ENCODE measurements at regions not wholly inside any gene's neighbourhood (a gene's known extent, or its start where the extent isn't known, plus 50 kb on each side); places are given as distances from the start of the nearest gene placed in this dataset.

- no peak for DNase-seq
Measured at GRCh38 chr3:161555320-161555719, 58.7 kb downstream of the OTOL1 start.

GRCh38 chr3:161556533-161556932 is 59.9 kb downstream of the OTOL1 start:
- no peak for DNase-seq

- no peak for DNase-seq
Measured at GRCh38 chr3:161556941-161557340, 60.3 kb downstream of the OTOL1 start.

- no peak for DNase-seq
Measured at GRCh38 chr3:161557445-161558150, 61.0 kb downstream of the OTOL1 start.

GRCh38 chr3:161558236-161558635 is 61.6 kb downstream of the OTOL1 start:
- no peak for DNase-seq

GRCh38 chr3:161559177-161559998 is 62.8 kb downstream of the OTOL1 start:
- DNase-seq: peak; percentile 51

- peak; percentile 48 for DNase-seq
Measured at GRCh38 chr3:161560008-161560637, 63.5 kb downstream of the OTOL1 start.

GRCh38 chr3:161567577-161568361 is 71.2 kb downstream of the OTOL1 start:
- DNase-seq: peak; percentile 72

GRCh38 chr3:161568671-161569070 is 72.1 kb downstream of the OTOL1 start:
- DNase-seq: no peak

GRCh38 chr3:161571951-161572350 is 75.3 kb downstream of the OTOL1 start:
- DNase-seq: no peak

- no peak for DNase-seq
Measured at GRCh38 chr3:161573136-161573535, 76.5 kb downstream of the OTOL1 start.

- no peak for DNase-seq
Measured at GRCh38 chr3:161575901-161576300, 79.3 kb downstream of the OTOL1 start.

- no peak for DNase-seq
Measured at GRCh38 chr3:161576311-161576710, 79.7 kb downstream of the OTOL1 start.

GRCh38 chr3:161576714-161577510 is 80.3 kb downstream of the OTOL1 start:
- no peak for DNase-seq

- DNase-seq: no peak
Measured at GRCh38 chr3:161577662-161578061, 81.1 kb downstream of the OTOL1 start.

GRCh38 chr3:161579395-161580126 is 83.0 kb downstream of the OTOL1 start:
- DNase-seq: no peak

GRCh38 chr3:161585922-161586321 is 89.3 kb downstream of the OTOL1 start:
- no peak for DNase-seq

- no peak for DNase-seq
Measured at GRCh38 chr3:161586556-161587235, 90.1 kb downstream of the OTOL1 start.

GRCh38 chr3:161598639-161599038 is 102.0 kb downstream of the OTOL1 start:
- DNase-seq: no peak

GRCh38 chr3:161599697-161600096 is 103.1 kb downstream of the OTOL1 start:
- DNase-seq: no peak

- DNase-seq: no peak
Measured at GRCh38 chr3:161600173-161600572, 103.6 kb downstream of the OTOL1 start.

Data from fibroblast of skin of back (primary cell).